GM12878 (cell line): ENCODE measurements at regions not wholly inside any gene's neighbourhood (a gene's known extent, or its start where the extent isn't known, plus 50 kb on each side); places are given as distances from the start of the nearest gene placed in this dataset.

ENCODE experiments used
- ATAC-seq: fragments of 200-7000 bp; cut with Tn5 transposase; 3 replicates; pipeline ENCODE4 v1.9.1; 2020; ENCODE audit warnings: mild to moderate bottlenecking, moderate library complexity
- BruUV-seq: library from RNA; stranded (reverse); fragments of 400-500 nt; replicated peaks from 2 replicates; lab custom pipeline; 2021; lab: Mats Ljungman, UMichigan
- CTCF ChIA-PET: fragments of 300-600 bp; sonication (Branson Sonifier 250); formaldehyde crosslinking; extraction: SDS; loops from one replicate; lab custom pipeline; 2021; ENCODE audit warnings: inconsistent platforms; lab: Yijun Ruan, JAX
- POLR2A ChIA-PET: fragments of 350-600 bp; formaldehyde crosslinking; extraction: SDS; loops from one replicate; lab custom pipeline; 2021; ENCODE audit warnings: inconsistent platforms; lab: Charles Lee
- RAD21 ChIA-PET: fragments of 300-600 bp; sonication (Branson Sonifier 250); formaldehyde crosslinking; loops from one replicate; lab custom pipeline; 2023; ENCODE audit warnings: antibody characterized with exemption; ENCODE audit not compliant: unreplicated experiment; lab: Charles Lee
- SMC1A ChIA-PET: fragments of 300-600 bp; sonication (Branson Sonifier 250); formaldehyde crosslinking; loops from one replicate; lab custom pipeline; 2023; ENCODE audit not compliant: unreplicated experiment, uncharacterized antibody; lab: Charles Lee
- DNase-seq: peaks from one replicate; pipeline ENCODE4 v3.0.0-alpha.2; 2011; ENCODE audit warnings: low read depth, low spot score
- FAIRE-seq: peaks from 3 replicates; lab custom pipeline; 2011; peaks lifted over from hg19 to GRCh38; lab: Jason Lieb, UNC
- H2AFZ ChIP-seq: 2 replicates; pipeline ENCODE4 v1.6.0; 2011; ENCODE audit warnings: low read depth, low read length, control low read depth; ENCODE audit not compliant: control insufficient read depth
- H3K27ac ChIP-seq: 2 replicates; pipeline ENCODE4 v1.5.1; 2011; ENCODE audit warnings: control low read depth; ENCODE audit not compliant: control insufficient read depth, insufficient read depth
- H3K27me3 ChIP-seq, 2 experiments: replicated peaks in 1 of 2; 2 replicates each; pipeline versions ENCODE4 v1.6.0 to v1.6.1; 2011; ENCODE audit warnings: low read length in 1 of 2; ENCODE audit not compliant: control insufficient read depth in 2 of 2, insufficient read depth in 2 of 2
- H3K36me3 ChIP-seq, 2 experiments: 2 replicates each; pipeline ENCODE4 v1.5.1; 2011; ENCODE audit warnings: low read length in 1 of 2; ENCODE audit not compliant: control insufficient read depth in 2 of 2, insufficient read depth in 2 of 2
- H3K4me1 ChIP-seq: 2 replicates; pipeline ENCODE4 v1.6.1; 2011; ENCODE audit warnings: mild to moderate bottlenecking, low read length, moderate library complexity, mixed read lengths; ENCODE audit not compliant: control insufficient read depth, insufficient read depth
- H3K4me2 ChIP-seq: 2 replicates; pipeline ENCODE4 v1.6.0; 2011; ENCODE audit warnings: control low read depth; ENCODE audit not compliant: control insufficient read depth, insufficient read depth
- H3K4me3 ChIP-seq: fragments of 200-600 bp; sonication (generic); 2 replicates; pipeline ENCODE4 v1.5.1; 2016
- H3K79me2 ChIP-seq: 2 replicates; pipeline ENCODE4 v1.6.0; 2011; ENCODE audit warnings: low read length; ENCODE audit not compliant: control insufficient read depth, insufficient read depth
- H3K9ac ChIP-seq: 2 replicates; pipeline ENCODE4 v1.8.0; 2011; ENCODE audit warnings: low read length, control low read depth, mixed read lengths; ENCODE audit not compliant: control insufficient read depth, insufficient read depth
- H3K9me3 ChIP-seq: replicated peaks from 3 replicates; pipeline ENCODE4 v1.5.1; 2011; ENCODE audit warnings: mild to moderate bottlenecking, low read length; ENCODE audit not compliant: control insufficient read depth, insufficient read depth
- H4K20me1 ChIP-seq: 2 replicates; pipeline ENCODE4 v1.6.0; 2011; ENCODE audit not compliant: control insufficient read depth, insufficient read depth
- CBX5 ChIP-seq: sonication (generic); IDR thresholded peaks from 2 replicates; pipeline ENCODE4 v1.6.1; 2016; ENCODE audit warnings: low read depth, moderate library complexity, mild to moderate bottlenecking, inconsistent platforms
- CREM ChIP-seq: IDR thresholded peaks from 2 replicates; pipeline ENCODE4 v1.6.1; 2014; ENCODE audit warnings: antibody characterized with exemption, low read depth
- FOXM1 ChIP-seq: IDR thresholded peaks from 2 replicates; pipeline ENCODE4 v1.6.1; 2012; ENCODE audit warnings: low read depth, mild to moderate bottlenecking, inconsistent platforms, low read length, moderate library complexity
- LARP7 ChIP-seq: fragments of 450-650 bp; IDR thresholded peaks from 2 replicates; pipeline ENCODE4 v1.6.1; 2017; ENCODE audit warnings: mild to moderate bottlenecking
- MAX ChIP-seq: IDR thresholded peaks from 2 replicates; pipeline ENCODE4 v1.6.1; 2012; ENCODE audit warnings: low read depth, low read length, improper control_type of control experiment
- MTA2 ChIP-seq: fragments of 450-650 bp; IDR thresholded peaks from 2 replicates; pipeline ENCODE4 v1.6.1; 2016; ENCODE audit warnings: low read depth, mild to moderate bottlenecking, moderate library complexity
- MTA3 ChIP-seq: IDR thresholded peaks from 2 replicates; pipeline ENCODE4 v1.6.1; 2012; ENCODE audit warnings: low read length, inconsistent platforms, borderline replicate concordance
- NR2F1 ChIP-seq: fragments of 450-650 bp; conservative IDR thresholded peaks from 2 replicates; pipeline ENCODE4 v1.6.1; 2017; ENCODE audit warnings: mild to moderate bottlenecking
- SKIL ChIP-seq: fragments of 450-650 bp; IDR thresholded peaks from 2 replicates; pipeline ENCODE4 v1.6.1; 2017; ENCODE audit warnings: mild to moderate bottlenecking, low read depth, inconsistent platforms; ENCODE audit not compliant: poor library complexity, severe bottlenecking
- SUZ12 ChIP-seq: fragments of 200-600 bp; sonication (generic); IDR thresholded peaks from one replicate; pipeline ENCODE4 v1.6.1; 2018; ENCODE audit warnings: antibody characterized with exemption, mild to moderate bottlenecking; ENCODE audit not compliant: unreplicated experiment
- TCF12 ChIP-seq: IDR thresholded peaks from 2 replicates; pipeline ENCODE4 v1.6.1; 2011; ENCODE audit warnings: low read depth, mild to moderate bottlenecking, low read length
- ZBTB11 ChIP-seq: fragments of 450-650 bp; formaldehyde crosslinking; IDR thresholded peaks from 2 replicates; pipeline ENCODE4 v1.5.0; 2022; ENCODE audit warnings: mild to moderate bottlenecking, missing genetic modification characterization
- ZNF24 ChIP-seq: fragments of 450-650 bp; IDR thresholded peaks from 2 replicates; pipeline ENCODE4 v1.6.1; 2017; ENCODE audit warnings: antibody characterized with exemption, mild to moderate bottlenecking
- ZNF687 ChIP-seq: fragments of 450-650 bp; IDR thresholded peaks from 2 replicates; pipeline ENCODE4 v1.6.1; 2017; ENCODE audit warnings: mild to moderate bottlenecking, moderate library complexity
- WGBS: methylation state at CpG from one replicate; pipeline ENCODE4 v1.1.6; 2016; ENCODE audit warnings: low lambda C conversion rate; ENCODE audit not compliant: insufficient replicate concordance, insufficient coverage; ENCODE audit errors: missing lambda C conversion rate; 5-methylcytosine and 5-hydroxymethylcytosine counted together
- in situ Hi-C: fragments of 300-500 bp; cut with MboI; formaldehyde crosslinking; loops from 9 replicates; pipeline ENCODE4 v1.14.3; 2018; ENCODE audit warnings: mixed read lengths
- intact Hi-C: fragments of 100-400 bp; cut with micrococcal nuclease; formaldehyde crosslinking; loops from one replicate; pipeline ENCODE4 v1.14.2; 2022; ENCODE audit not compliant: unreplicated experiment

- TF ChIP-seq CREM (peak; percentile 68), MTA2 (peak; percentile 22; the same call in 1 of the 2 replicates), FOXM1 (peak; percentile 51; the same call in 1 of the 2 replicates), NR2F1 (peak; percentile 79), TCF12 (peak; percentile 85), ZBTB11 (CRISPR knock-in tag) (no peak)
Measured at GRCh38 chr2:204027091-204027490, 90.5 kb downstream of the ICOS start (continued).

GRCh38 chr2:204030322-204030721, 93.8 kb downstream of the ICOS start:
- no TSS peak for BruUV-seq
- Histone ChIP-seq H4K20me1 (no peaks in the 10 kb centered on the region), H3K9ac (no peak overlapping the region), H2AFZ (no peak overlapping the region), H3K27me3 (0 out of 4 replicates have a peak, but pooled peaks cover 0 to 2% of the 10 kb centered on the region in 2 experiments), H3K27ac (no peak overlapping the region), H3K4me3 (no peak overlapping the region), H3K4me2 (no peak overlapping the region), H3K36me3 (no peaks in the 10 kb centered on the region), H3K79me2 (no peaks in the 10 kb centered on the region), H3K9me3 (no peaks in the 10 kb centered on the region), H3K4me1 (no peaks in the 10 kb centered on the region)
- intact Hi-C loops (no loop called here), in situ Hi-C loops (no loop called here)
- ChIA-PET RAD21 (no interaction called here), POLR2A (no interaction called here), SMC1A (no interaction called here), CTCF (interaction anchor here (0.6 to 1.6 kb wide), 2 partner anchors 17 to 21 kb away, joined by 4 to 5 read pairs; no protein-coding TSS in a partner anchor)
- no peak for FAIRE-seq
- no peak for TF ChIP-seq MTA3
- no peak for TF ChIP-seq SKIL
- TF ChIP-seq FOXM1: no peak
- TF ChIP-seq SUZ12: no peak
- no peak for TF ChIP-seq CBX5
- no peak for TF ChIP-seq ZNF24
- TF ChIP-seq MAX: no peak
- no peak for TF ChIP-seq LARP7
- no peak for TF ChIP-seq ZNF687
- WGBS: 14% methylated on average over 2 of the region's 2 CpGs
- no peak for DNase-seq
- ATAC-seq: no peak
